ENCODE measurements at regions not wholly inside any gene's neighbourhood (a gene's known extent, or its start where the extent isn't known, plus 50 kb on each side); places are given as distances from the start of the nearest gene placed in this dataset.
"Not testable (repeated sequence)": the region's sequence is repeated elsewhere in the genome, so short reads cannot be mapped to it uniquely, and the experiment has no call there.

DNA sequence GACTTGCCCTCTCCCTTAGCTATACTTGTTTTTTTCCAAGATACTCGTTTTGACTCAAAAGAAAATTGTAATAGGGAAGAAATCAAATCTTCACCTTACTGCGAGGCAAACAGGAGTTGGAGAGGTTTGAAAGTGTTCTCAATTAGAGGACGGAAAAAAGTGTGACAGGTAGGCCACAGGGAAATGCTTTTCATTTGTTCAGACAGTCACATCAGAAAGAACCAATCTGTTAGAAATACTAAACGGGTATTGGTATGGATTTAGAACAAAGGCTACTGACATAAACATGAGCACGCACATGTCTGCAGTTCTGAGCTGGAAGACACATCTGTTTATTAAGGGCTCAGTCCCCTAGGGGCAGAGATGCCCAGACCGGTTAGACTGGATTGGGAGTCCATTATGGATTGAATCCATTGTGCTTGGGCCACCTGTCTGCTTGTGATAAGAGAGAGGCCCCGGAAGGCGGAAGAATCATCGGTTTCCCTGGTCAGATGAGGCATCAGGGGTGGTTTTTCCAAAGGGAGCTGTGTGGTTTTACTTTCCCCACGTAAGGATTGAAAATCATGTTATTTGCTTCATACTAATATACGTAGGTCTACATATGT, 220.9 kb upstream of the MYLIP start:
- Histone ChIP-seq H3K27me3 (replicated peaks; ENCODE audit: insufficient read depth) (0 out of 2 replicates have a peak, but pooled peaks cover 6% of the 10 kb centered on the region), H2AFZ (no peak overlapping the region), H3F3A (ENCODE audit: insufficient read depth) (no peaks in the 10 kb centered on the region), H3K4me1 (ENCODE audit: insufficient read depth) (no peaks in the 10 kb centered on the region), H3K9me2 (ENCODE audit: insufficient read depth) (no peaks in the 10 kb centered on the region), H3K27ac (no peak overlapping the region), H3K36me3 (ENCODE audit: low read depth) (no peaks in the 10 kb centered on the region), H4K20me1 (ENCODE audit: insufficient read depth) (no peaks in the 10 kb centered on the region), H3K79me2 (ENCODE audit: insufficient read depth) (no peaks in the 10 kb centered on the region), H3K4me2 (ENCODE audit: unreplicated experiment) (no peak overlapping the region), H3K4me3 (no peak overlapping the region), H3K9me3 (ENCODE audit: low read depth) (no peaks in the 10 kb centered on the region), H3K9ac (no peak overlapping the region)
- 67 to 71% methylated on average over 11 of the region's 11 CpGs for WGBS, 2 experiments (ENCODE audit: low coverage in 1 of 2, low lambda C conversion rate in 2 of 2, missing lambda C conversion rate in 2 of 2)
- no peak for TF ChIP-seq EZH2 (IDR thresholded peaks at IDR 0.05; ENCODE audit: insufficient read depth, poor library complexity, severe bottlenecking)
- no peak for TF ChIP-seq EZH2phosphoT487 (IDR thresholded peaks at IDR 0.05; ENCODE audit: insufficient read depth, low read depth)
- in situ Hi-C loops (cut with MboI) = no loop called here
- no peak for DNase-seq

DNA sequence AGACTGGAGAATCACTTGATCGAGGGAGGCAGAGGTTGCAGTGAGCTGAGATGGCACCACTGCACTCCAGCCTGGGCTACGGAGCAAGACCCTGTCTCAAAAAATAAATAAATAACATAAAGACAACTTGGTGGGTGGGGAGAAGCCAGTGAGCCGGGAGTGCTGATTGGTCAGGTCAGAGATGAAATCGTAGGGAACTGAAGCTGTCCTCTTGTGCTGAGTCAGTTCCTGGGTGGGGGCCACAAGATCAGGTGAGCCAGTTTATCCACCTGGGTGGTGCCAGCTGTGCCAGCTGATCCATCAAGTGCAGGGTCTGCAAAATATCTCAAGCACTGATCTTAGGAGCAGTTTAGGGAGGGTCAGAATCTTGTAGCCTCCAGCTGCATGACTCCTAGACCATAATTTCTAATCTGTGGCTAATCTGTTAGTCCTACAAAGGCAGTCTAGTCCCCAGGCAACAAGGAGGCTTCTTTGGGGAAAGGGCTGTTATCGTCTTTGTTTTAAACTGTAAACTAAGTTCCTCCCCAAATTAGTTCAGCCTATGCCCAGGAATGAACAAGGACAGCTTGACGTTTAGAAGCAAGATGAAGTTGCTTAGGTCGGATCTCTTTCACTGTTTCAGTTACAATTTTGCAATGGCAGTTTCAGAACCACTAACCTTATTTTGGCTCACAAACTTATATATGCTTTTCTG, 221.5 kb upstream of the MYLIP start:
- 65 to 69% methylated on average over 7 of the region's 7 CpGs for WGBS, 2 experiments (ENCODE audit: low coverage in 1 of 2, low lambda C conversion rate in 2 of 2, missing lambda C conversion rate in 2 of 2)
- H3K4me2 ChIP-seq (ENCODE audit: unreplicated experiment); H3K79me2 ChIP-seq (ENCODE audit: insufficient read depth); H4K20me1 ChIP-seq (ENCODE audit: insufficient read depth); in situ Hi-C loops (cut with MboI); H3F3A ChIP-seq (ENCODE audit: insufficient read depth); H3K27me3 ChIP-seq (replicated peaks; ENCODE audit: insufficient read depth); H3K9ac ChIP-seq; H3K9me3 ChIP-seq (ENCODE audit: low read depth); H3K9me2 ChIP-seq (ENCODE audit: insufficient read depth); H3K4me1 ChIP-seq (ENCODE audit: insufficient read depth); H3K27ac ChIP-seq; H2AFZ ChIP-seq; H3K36me3 ChIP-seq (ENCODE audit: low read depth); H3K4me3 ChIP-seq; DNase-seq: not testable (repeated sequence)

DNA sequence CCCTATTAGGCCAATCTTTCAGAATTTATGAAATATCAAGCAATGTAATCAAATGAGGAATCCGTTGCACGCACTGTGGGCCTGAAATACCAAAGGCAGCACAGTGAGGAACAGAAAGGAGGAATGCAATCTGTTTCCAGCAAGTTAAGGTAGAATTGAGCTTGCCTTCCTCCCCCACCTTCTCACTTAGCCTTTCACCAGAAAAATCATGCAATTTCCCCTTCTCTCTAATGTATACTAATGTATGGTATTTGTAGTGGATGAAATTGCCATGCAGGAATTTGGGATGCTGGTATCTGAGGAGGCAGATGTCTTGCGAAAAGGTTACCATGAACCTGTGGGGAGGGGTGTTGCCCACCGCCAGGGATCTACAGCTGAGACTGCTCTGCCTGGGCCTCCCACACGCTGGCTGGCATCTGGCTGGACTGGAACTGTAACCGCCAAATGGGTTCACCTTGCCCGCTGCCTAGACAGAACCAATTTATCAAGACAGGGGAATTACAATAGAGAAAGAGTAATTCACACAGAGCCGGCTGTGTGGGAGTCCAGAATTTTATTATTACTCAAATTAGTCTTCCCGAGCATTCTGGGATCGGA, 222.4 kb upstream of the MYLIP start:
- Histone ChIP-seq H3K27me3 (replicated peaks; ENCODE audit: insufficient read depth) (0 out of 2 replicates have a peak, but pooled peaks cover 6% of the 10 kb centered on the region), H3K4me2 (ENCODE audit: unreplicated experiment) (no peak overlapping the region), H3F3A (ENCODE audit: insufficient read depth) (no peaks in the 10 kb centered on the region), H3K27ac (no peak overlapping the region), H4K20me1 (ENCODE audit: insufficient read depth) (no peaks in the 10 kb centered on the region), H3K9ac (no peak overlapping the region), H3K9me2 (ENCODE audit: insufficient read depth) (no peaks in the 10 kb centered on the region), H3K9me3 (ENCODE audit: low read depth) (no peaks in the 10 kb centered on the region), H2AFZ (no peak overlapping the region), H3K4me1 (ENCODE audit: insufficient read depth) (no peaks in the 10 kb centered on the region), H3K79me2 (ENCODE audit: insufficient read depth) (no peaks in the 10 kb centered on the region), H3K4me3 (no peak overlapping the region), H3K36me3 (ENCODE audit: low read depth) (no peaks in the 10 kb centered on the region)
- TF ChIP-seq EZH2 (IDR thresholded peaks at IDR 0.05; ENCODE audit: insufficient read depth, poor library complexity, severe bottlenecking) (no peak), EZH2phosphoT487 (IDR thresholded peaks at IDR 0.05; ENCODE audit: insufficient read depth, low read depth) (no peak)
- DNase-seq = no peak
- in situ Hi-C loops (cut with MboI) = no loop called here
- WGBS, 2 experiments (ENCODE audit: low coverage in 1 of 2, low lambda C conversion rate in 2 of 2, missing lambda C conversion rate in 2 of 2) = 87% methylated on average over 10 of the region's 10 CpGs

DNA sequence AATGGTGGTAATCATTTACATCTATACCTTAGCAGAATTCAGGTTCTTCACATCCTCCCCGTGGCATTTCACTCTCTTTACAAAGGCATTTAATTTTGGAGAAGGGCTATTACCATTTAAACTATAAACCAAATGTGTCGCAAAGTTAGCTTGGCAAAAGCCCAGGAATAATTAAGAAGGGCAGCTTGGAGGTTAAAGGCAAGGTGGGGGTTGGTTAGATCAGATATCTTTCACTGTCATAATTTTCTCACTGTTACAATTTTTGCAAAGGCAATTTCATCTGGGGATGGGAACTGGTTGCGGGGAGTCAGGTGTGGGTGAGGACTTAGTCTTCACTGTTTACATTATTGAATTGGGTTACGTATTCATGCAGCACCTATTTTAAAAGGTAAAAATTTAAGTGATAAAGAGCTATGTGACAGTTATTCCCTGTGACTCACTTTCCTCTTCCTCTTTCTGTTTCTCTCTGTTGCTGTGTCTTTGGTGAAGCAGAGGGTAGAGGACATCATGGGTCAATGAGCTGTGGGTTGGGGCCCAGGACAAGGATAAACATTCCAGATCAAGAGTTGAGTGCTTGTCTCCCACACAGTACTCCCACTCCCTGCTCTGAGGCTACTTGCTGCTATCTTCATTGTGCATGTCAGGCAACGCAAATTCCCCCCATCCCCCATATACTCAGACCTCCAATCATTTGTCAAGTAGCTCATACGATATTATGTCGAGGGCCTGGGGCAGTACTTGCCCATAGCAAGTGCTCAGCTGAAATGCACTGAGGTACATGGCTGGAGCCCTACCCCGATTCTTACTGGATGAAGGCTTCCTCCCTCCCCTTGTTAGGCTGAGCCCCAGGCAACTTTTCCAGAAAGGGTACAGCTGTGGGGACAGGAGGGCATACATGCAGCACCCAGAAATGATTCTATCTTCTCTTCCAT, 223.1 kb upstream of the MYLIP start:
- DNase-seq = no peak
- Histone ChIP-seq H3K9me3 (ENCODE audit: low read depth) (no peaks in the 10 kb centered on the region), H3K4me1 (ENCODE audit: insufficient read depth) (no peaks in the 10 kb centered on the region), H3K9ac (no peak overlapping the region), H2AFZ (no peak overlapping the region), H3K79me2 (ENCODE audit: insufficient read depth) (no peaks in the 10 kb centered on the region), H4K20me1 (ENCODE audit: insufficient read depth) (no peaks in the 10 kb centered on the region), H3K4me2 (ENCODE audit: unreplicated experiment) (no peak overlapping the region), H3F3A (ENCODE audit: insufficient read depth) (no peaks in the 10 kb centered on the region), H3K27me3 (replicated peaks; ENCODE audit: insufficient read depth) (0 out of 2 replicates have a peak, but pooled peaks cover 3% of the 10 kb centered on the region), H3K36me3 (ENCODE audit: low read depth) (no peaks in the 10 kb centered on the region), H3K9me2 (ENCODE audit: insufficient read depth) (no peaks in the 10 kb centered on the region), H3K4me3 (no peak overlapping the region), H3K27ac (no peak overlapping the region)
- 84 to 90% methylated on average over 8 of the region's 8 CpGs for WGBS, 2 experiments (ENCODE audit: low coverage in 1 of 2, low lambda C conversion rate in 2 of 2, missing lambda C conversion rate in 2 of 2)
- TF ChIP-seq EZH2 (IDR thresholded peaks at IDR 0.05; ENCODE audit: insufficient read depth, poor library complexity, severe bottlenecking) (no peak), EZH2phosphoT487 (IDR thresholded peaks at IDR 0.05; ENCODE audit: insufficient read depth, low read depth) (no peak)
- in situ Hi-C loops (cut with MboI) = no loop called here

Data from GM23248 (cell line).